Epithelial cell of esophagus (primary cell): ENCODE measurements at regions not wholly inside any gene's neighbourhood (a gene's known extent, or its start where the extent isn't known, plus 50 kb on each side); places are given as distances from the start of the nearest gene placed in this dataset.

ENCODE experiments used
- DNase-seq: peaks from one replicate; pipeline ENCODE4 v3.0.0; 2010; ENCODE audit warnings: low read depth
- H3K4me3 ChIP-seq: 2 replicates; pipeline ENCODE4 v1.5.1; 2011; ENCODE audit warnings: mild to moderate bottlenecking, low read length, control low read depth
- CTCF ChIP-seq: IDR thresholded peaks from 2 replicates; pipeline ENCODE4 v1.5.1; 2011; ENCODE audit warnings: low read depth, mild to moderate bottlenecking, low read length, control low read depth, inconsistent platforms; ENCODE audit not compliant: insufficient read depth; ENCODE audit errors: missing control alignments

GRCh38 chr5:61802456-61802855 is 470.4 kb downstream of the ZSWIM6 start:
- H3K4me3 ChIP-seq, result no peak overlapping the region
- TF ChIP-seq CTCF, result no peak
- DNase-seq, result peak; percentile 47

GRCh38 chr5:61805101-61805500 is 473.0 kb downstream of the ZSWIM6 start:
- no peak overlapping the region for H3K4me3 ChIP-seq
- TF ChIP-seq CTCF, result no peak
- peak; percentile 93 for DNase-seq

- TF ChIP-seq CTCF, result no peak
- H3K4me3 ChIP-seq, result no peak overlapping the region
- no peak for DNase-seq
These were observed 474.5 kb downstream of the ZSWIM6 start for GRCh38 chr5:61806491-61807020.

GRCh38 chr5:61808091-61808490 is 476.0 kb downstream of the ZSWIM6 start:
- DNase-seq, result no peak
- no peak overlapping the region for H3K4me3 ChIP-seq
- no peak for TF ChIP-seq CTCF

GRCh38 chr5:61808909-61809308 is 476.9 kb downstream of the ZSWIM6 start:
- no peak for DNase-seq
- TF ChIP-seq CTCF, result no peak
- no peak overlapping the region for H3K4me3 ChIP-seq

- peak; percentile 98 for DNase-seq
- TF ChIP-seq CTCF, result no peak
- no peak overlapping the region for H3K4me3 ChIP-seq
These were observed 477.6 kb downstream of the ZSWIM6 start for GRCh38 chr5:61809651-61810050.

GRCh38 chr5:61811052-61811451 is 479.0 kb downstream of the ZSWIM6 start:
- H3K4me3 ChIP-seq, result no peak overlapping the region
- no peak for TF ChIP-seq CTCF
- DNase-seq, result peak; percentile 18
